Posterior vena cava (tissue), 2 donors: ENCODE measurements at regions not wholly inside any gene's neighbourhood (a gene's known extent, or its start where the extent isn't known, plus 50 kb on each side); places are given as distances from the start of the nearest gene placed in this dataset.

Experiments
- DNase-seq: peaks from one replicate; pipeline ENCODE4 v3.0.0-alpha.2; 2020; ENCODE audit warnings: low spot score
- intact Hi-C, 2 donors: fragments of 100-400 bp; cut with DNase I; formaldehyde crosslinking; loops; one replicate each; pipeline versions ENCODE4 v1.14.1 to v1.14.2; 2022 to 2023
- donor health status: DM: yes; HTN: yes; CAD: no.
- donor health status: DM: yes; HTN: yes; CAD: no.

DNA sequence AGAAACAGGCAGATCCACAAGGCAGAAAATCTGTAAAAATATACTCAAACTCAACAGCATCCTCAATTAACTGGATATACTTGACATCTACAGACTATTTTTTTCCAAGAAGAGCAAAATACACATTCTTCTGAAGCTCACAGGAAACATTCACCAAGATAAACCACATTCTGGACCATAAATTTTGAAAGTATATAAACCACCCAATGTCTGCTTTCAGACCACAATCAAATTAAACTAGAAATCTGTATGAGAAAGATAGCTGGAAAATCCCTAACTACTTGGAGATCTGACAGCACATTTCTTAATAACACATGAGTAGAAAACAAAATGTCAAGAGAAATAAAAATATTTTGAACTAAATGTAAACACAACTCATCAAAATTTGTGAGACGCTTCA, 195.5 kb downstream of the ERMARD start:
- intact Hi-C loops = no loop called here
- DNase-seq = no peak

DNA sequence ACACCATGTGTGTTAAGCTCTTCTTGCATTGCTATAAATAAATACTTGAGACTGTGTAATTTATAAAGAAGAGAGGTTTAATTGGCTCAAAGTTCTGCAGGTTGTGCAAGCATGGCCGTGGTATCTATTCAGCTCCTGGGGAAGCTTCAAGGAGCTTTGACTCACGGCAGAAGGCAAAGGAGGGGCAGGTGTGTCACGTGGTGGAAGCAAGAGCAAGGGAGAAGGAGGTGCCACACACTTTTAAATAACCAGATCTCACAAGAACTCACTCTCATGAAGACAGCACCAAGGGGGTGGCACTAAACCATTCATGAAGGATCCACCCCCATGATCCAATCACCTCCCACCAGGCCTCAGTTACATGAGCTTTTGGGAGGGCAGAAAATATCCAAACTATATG, 193.7 kb downstream of the ERMARD start:
- intact Hi-C loops = no loop called here
- DNase-seq = no peak

DNA sequence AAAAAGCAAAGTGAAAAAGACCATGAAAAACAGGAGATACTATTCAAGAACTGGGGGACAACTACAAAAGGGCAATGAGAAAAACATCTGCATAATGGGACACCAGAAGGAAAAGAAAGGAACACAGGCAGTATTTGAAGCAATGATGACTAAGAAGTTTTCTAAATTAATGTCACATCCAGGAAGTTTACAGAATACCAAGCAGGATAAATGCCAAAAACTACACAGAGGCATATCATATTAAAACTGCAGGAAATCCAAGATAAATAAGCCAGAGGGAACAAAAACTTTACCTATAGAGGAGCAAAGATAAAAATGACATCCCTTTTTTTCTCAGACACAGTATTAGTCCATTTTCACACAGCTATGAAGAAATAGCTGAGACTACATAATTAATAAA, 193.0 kb downstream of the ERMARD start:
- DNase-seq = no peak
- intact Hi-C loops = no loop called here

DNA sequence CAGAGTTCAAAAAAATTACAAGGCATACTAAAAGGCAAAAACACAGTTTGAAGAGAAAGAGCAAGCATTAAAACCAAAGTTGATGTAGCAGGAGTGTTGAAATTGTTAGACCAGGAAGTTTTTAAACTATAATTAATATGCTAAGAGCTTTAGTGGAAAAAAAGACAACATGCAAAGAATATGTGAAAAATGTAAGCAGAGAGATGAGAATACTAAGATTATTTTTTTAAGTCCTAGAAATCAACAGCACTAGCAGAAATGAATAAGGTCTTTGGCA, 192.6 kb downstream of the ERMARD start:
- intact Hi-C loops = no loop called here
- DNase-seq = no peak

DNA sequence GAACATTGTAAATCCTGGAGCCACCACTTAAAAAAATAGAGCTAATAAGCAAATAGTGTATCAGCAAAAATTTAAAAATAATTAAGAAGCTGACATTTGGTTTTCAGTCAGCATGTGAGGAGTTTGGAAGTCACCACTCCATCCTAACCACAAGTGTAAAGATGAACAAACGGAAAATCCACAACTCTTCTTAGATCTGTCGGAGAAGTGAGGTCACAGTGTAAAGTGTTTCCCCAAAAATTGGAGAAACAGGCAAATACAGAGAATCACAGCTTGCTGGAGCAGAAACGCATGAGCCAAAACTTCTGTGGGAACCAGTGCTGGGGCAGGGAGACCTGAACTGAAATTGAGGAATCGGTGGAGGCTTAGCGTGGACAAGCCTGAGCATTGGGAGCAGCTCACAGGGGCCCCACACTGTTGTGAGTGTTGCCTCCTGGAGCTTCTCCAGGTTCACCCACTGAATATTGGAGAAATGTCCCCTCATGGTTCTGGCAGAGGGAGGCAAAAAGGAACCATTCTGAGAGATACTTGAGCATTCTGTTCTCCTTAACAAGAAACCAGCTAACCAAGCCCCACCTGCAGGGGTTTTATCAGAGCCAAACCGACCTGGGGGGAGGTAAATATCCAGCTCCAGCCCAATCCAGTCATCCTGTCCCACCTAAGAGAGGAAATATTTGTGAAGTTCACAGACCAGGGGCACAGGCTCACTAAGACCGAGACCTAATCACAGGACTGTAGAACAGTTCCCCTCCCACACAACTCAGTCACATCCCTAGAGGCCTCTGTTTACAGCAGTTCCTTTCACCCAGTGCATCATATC, 192.0 kb downstream of the ERMARD start:
- DNase-seq = no peak
- intact Hi-C loops = no loop called here

DNA sequence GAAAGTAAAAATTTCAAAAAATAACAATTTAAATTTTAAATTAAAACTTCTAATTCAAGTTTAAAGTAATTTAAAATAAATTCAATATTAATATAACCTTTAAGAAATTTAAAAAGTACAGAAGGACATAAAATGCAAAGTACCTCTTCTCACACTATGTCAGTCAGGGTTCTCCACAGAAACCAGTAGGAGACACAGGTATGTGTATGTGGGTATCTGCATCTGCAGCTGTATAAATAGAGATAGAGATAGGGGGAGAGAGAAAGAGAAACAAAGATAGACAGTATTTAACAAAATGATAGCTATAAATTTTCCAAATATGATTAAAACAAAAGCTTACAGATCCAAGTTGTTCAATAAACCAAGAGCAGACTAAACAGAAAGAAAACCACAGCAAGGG, 190.8 kb downstream of the ERMARD start:
- intact Hi-C loops = no loop called here
- no peak for DNase-seq

DNA sequence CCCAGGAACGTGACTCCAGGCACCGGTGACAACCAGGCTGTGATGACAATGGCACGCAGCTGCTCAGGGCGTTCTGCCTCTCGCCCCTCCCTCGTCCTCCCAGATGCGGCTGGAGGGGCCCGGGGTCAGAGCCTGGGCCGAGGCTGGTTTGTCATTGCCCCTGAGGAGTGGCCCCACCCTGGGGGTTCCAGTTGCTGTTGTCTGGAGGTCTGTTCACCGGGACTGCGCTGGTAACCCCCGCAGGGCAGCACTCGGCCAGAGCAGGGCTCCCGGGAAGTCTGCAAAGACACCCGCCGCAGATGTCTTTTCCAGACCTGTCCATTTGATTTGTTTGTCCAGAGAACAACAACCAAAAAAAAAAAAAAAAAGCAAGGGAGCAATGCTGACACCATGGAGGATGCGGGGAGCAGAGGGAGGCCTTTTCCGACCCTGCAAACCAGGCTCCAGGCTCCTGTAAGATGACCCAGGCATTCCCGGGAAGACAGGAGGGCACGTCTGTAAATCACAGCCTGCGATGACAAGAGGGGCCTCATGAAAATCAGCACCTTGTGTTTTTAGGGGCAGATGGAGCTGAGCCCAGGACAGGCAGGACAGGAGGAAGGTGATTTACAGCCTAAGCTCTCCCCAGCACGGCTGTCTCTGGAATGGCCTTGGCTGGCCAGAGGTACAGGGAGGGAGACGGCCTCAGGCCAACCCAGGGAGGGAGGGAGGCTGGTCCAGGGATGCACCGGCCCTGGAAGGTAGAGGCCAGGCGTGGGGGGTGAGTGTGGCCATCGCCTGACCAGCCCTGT, 189.3 kb downstream of the ERMARD start:
- no peak for DNase-seq
- intact Hi-C loops = no loop called here

DNA sequence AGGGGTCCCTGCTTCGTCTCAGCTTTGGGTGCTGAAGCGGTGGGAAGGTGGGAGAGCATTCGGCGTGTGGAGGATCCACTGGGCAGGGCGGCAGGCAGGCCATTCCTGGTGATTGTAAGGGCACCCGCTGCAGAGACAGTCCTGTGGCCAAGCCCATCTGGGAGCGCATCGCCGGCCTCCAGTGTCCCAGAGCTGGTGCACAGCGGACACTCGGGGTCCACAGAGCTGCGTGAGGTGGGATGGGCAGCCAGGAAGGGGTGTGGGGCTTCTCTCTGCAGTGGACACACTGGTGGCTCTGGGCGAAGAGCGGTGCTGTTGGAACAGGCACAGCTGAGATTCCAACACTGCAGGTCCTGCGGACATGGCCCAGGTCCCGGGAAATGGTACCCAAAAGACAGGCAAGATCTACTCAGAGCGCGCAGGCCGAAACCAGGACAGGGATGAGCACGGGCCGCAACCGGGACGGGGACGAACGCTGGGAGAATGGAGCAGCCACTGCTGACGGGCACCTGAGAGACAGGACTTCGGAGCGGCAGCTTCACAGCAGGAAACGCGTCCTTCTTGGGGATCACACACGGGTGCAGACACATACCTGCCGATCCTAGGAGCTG, 188.2 kb downstream of the ERMARD start:
- intact Hi-C loops = no loop called here
- DNase-seq = no peak

DNA sequence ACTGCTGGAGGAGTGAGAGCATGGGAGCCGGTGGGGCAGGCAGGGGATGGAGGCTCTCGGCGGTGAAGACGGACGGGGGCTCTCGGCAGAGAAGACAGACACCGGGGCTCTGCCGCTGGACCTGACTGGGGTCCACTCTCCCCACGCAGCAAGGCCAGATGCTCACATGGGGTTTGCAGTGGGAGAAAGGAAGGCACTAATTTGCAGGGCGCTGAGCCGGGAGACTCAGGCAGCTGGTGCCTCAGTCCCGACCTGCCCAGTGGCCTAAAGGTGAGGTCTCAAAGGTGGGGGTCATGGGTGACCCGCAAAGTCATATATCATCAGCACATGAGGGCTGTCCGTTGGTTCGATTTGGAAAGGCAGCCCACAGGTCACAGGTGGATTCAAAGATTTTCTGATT, 187.3 kb downstream of the ERMARD start:
- intact Hi-C loops = no loop called here
- no peak for DNase-seq

DNA sequence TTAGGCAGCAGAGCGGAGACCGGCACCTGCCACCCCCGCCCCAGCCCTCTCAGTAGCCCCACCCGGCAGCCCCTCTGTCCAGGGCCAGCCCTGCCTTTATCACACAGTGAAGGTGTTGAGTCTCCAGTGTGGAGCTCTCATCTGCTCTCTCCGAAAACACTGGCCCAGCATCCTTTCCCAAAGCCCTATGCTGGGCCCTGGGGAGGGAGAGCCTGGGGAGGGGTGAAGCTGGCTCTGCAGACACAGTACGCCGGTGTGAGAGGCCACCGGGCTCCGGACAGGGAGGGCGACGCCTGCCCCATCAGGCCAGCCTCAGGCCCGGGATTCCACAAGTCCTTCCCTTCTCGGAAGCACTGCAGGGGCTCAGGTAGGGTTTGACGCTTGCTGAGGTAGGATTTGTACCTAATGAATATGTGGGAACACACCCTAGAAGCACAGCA, 186.9 kb downstream of the ERMARD start:
- intact Hi-C loops = no loop called here
- no peak for DNase-seq

DNA sequence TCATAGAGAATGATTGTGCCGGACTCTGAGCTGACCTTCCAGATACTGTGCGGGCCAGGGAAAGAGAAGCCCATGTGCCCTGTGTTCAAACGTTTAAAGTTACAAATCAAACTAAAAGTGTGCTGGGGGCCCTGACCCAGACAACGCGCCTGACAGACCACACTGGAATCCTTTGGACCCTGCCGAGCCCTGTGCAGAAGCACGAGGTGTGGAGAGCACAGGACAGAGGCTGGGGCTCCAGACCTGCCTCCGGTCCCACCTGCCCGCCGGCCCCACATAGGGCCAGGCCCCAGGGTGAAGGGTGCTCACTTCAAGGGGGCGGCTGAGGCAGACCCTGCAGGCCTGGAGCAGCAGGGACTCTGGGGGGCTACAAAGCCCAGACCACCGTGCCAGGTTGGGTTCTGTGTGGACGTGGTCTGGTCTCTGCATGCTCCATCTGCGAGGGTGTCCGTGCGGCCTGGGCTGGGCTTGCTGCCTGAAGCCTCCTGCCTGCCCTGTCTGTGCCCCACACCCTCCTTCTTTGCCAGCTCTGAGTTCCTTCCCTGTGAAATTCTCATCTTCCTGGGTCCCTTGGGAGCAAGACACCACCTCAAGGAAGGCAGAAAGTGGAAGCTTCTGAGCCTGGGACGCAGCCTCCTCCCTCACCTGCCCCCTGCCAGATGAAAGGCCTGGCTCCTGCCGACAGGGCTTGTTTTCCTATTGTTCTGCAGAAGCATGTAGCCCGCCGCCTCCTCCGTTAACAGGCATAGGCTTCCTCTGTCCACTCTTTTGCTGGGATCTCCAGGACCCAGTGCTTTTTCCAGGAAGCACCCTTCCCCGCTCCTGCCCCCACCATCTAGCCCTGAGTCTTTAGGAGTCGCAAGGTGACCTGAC, 186.2 kb downstream of the ERMARD start:
- intact Hi-C loops = no loop called here
- no peak for DNase-seq

DNA sequence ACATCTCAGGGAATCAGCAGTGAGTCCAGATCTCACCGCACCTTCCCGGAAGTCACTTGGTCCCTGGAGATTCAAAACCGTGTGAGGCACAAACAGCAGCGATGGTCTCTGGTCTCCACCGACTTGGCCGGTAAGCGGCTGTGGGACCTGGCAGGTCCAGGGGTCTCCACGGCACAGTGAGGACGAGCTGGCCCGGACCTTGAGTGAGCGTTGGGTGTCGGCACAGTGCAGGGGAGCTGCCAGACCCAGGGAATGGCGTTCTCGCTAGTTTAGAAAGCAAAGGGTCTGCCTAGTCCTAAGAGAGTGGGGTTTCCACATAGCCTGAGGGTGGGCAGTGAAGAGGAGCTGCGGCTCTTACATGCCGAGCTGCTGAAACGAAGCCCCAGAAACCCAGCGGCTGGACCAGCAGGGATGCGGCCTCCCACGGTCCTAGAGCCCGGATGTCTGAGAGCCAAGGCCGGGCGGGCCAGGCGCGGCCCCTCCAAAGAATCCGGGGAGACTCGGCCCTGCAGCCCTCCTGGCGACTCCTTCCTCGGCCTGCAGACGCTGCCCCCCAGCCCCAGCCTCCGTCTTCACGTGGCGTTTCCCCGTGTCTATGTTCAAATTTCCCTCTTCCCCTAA, 185.0 kb downstream of the ERMARD start:
- DNase-seq = no peak
- intact Hi-C loops = no loop called here

DNA sequence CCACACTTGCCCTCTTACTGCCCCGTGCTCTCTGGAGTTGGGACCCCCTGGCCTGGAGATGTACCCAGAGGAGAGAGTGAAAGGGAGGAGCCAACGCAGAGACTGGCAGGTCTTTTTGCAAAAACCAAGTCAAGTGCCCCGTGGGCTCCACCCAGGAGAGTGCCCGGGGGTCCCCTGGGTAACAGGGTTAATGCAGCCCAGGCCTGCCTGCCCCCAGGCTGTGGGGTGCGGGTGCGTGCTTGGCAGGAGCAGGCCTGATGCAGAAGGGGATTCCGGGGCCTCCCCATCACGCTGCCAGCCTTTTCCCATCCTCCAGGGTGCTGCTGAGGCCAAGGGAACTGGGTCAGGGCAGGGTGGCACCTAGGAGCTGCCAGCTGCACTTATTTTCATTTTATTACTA, 184.4 kb downstream of the ERMARD start:
- no peak for DNase-seq
- intact Hi-C loops = no loop called here

DNA sequence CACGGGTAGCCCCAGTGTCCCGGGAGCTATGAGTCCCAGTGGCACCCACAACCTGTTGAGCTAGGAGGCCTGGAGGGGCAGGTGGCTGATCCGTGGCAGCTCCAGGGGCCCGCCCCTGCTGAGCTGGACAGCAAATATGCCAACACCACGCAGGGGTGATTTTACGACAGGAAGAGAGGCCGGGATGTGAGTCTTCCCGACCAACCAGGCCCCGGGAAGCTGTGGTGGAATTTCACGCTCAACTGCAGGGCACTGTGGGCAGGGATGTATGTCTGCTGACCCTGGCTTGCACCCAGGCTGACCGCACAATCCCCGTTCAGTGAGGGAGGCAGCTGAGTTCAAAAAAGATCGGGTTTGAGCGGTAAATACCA, 183.9 kb downstream of the ERMARD start:
- DNase-seq = no peak

DNA sequence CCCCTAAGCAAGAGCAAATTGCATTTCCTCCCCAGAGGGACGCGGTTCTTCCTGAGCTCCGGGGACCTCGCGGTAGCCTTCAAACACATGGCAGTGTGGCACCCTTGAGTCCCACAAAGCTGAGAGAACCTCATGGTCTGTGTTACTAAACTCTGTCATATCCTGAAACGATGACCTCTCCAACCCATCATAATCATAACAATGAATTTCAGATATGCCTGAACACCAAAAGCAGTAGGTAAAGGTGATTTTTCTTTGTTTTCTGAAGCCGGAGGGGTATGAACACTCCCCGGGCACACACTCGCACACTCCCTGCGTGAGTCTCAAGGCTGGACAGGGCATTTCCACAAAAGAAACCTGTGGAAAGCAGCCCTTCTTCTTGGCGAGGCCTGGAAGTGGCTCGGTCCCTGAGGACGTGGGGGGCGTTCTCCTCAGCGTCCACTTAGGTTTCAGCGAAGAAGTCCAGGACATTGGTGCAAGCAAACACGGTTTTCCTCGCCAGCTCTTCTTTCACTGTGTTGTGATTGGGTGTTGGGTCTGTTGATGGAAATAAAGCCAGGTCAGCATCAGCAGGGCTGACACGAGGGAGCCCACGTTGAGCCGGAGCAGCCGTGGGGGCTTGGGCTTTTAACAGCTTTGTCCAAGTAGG, 183.4 kb downstream of the ERMARD start:
- no peak for DNase-seq
- intact Hi-C loops = no loop called here

More for the DNA sequence above, 183.9 kb downstream of the ERMARD start:
- intact Hi-C loops = no loop called here

DNA sequence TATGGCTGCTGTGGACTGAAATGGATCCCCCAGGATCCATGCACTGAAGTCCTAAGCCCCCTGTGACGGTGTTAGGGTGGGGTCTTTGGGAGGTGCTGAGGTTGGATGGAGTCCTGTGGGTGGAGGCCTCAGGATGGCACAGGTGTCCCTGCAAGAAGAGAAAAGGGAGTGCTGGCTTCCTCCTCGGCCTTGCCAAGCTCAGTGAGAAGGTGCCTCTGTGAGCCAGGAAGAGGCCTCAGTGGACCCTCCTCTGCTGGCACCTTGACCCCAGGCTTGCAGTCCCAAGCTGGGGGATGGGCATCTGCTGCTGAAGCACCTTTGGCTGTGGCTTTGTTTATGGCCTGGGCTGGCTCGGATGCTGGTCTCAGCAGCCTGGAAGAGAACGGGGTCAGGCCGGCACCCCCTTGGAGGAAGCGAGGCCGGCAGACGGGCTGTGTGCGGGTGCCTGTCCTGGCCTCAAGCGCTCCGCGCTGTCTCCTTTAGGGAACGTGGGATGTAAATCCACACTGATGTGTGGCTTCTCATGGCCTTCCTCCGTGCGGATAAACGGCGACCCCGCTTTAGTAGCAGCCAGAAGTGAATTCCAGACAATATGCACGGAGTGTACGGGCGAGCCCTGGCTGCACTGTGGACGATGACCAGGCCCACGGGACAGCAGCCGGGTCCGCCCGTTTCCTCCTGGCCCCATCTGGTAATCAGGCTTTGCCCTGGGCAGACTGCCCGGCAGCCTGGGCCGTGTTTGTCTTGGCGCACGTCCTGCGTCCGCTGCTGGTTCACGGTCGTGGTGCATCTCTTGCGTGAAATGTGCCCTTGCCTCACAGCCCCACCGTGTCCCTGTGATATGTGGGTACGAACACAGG, 182.6 kb downstream of the ERMARD start:
- intact Hi-C loops = no loop called here
- DNase-seq = peak; percentile 90

DNA sequence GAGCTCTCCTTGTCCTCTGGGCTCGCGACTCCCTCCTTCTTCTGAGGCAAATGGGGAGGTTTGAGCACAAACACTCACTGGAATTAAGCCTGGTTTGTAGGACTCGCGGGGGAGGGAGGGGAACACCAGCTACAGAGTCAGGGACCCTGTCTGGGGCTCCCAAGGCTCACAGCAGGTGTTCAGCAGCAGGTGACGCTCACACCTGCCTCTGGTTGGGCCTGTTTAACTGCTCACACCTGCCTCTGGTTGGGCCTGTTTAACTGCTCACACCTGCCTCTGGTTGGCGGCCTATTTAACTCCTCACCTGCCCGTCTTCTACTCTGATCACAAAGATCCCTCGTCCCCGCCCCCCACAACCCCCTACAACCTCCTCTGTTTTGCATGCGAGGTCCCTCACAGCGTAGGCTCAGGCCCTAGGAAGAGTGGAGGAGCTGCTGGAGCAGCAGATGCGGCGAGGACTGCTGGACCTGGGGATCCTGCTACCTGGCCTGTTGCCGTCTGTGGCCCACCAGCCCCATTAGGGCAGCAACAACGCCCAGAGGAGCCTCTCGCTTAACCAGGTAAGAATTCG, 181.9 kb downstream of the ERMARD start:
- DNase-seq = no peak
- intact Hi-C loops = no loop called here

DNA sequence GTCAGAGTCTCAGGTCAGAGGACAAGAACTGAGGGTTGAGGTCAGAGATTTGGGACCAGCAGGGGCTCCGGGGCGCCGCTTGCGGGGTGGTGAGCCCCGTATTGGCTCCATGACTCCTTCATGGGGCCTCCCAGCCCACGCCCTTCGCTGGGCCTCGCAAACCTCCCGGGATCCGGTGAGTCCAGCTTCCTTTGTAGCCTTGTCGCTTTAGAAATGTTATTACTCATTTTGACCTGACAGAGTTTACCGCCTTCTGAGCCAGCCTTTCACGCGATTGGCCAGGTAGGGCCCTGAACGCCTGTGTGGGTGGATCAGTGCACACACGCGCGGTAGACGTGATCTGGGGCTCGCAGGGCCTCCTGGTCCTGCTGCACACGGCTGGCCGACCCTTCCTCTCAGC, 181.1 kb downstream of the ERMARD start:
- intact Hi-C loops = no loop called here
- DNase-seq = no peak
